Stimulated activated CD8-positive, alpha-beta memory T cell treated with anti-CD3 and anti-CD28 coated beads, Interleukin-12 subunit alpha, Interleukin-12 subunit beta, amount 100 ng/mL, for 24 hours (primary cell): ENCODE measurements at regions not wholly inside any gene's neighbourhood (a gene's known extent, or its start where the extent isn't known, plus 50 kb on each side); places are given as distances from the start of the nearest gene placed in this dataset.

Source experiments
- DNase-seq: peaks from one replicate; pipeline ENCODE4 v3.0.0-alpha.2; 2020; ENCODE audit errors: extremely low read depth

DNA sequence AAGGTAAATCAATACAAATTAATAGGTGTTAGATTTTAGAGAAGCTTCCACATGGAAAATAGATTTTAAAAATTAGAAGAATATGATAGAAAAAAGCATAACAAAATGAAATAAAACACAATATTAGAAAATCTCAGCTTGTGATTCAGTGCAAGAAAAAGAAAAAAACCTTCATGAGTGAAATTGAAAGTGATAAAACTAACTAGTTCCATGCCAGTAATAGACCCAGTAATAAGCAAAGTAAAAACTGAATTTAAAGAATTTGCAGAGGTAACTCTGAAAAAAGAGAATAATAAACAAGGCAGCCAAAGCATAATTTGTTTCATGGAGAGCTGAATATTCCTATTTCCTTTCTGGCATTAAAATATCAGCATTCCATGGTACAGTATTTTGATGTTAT lies 174.3 kb upstream of the TENM3 start:
- no peak for DNase-seq

DNA sequence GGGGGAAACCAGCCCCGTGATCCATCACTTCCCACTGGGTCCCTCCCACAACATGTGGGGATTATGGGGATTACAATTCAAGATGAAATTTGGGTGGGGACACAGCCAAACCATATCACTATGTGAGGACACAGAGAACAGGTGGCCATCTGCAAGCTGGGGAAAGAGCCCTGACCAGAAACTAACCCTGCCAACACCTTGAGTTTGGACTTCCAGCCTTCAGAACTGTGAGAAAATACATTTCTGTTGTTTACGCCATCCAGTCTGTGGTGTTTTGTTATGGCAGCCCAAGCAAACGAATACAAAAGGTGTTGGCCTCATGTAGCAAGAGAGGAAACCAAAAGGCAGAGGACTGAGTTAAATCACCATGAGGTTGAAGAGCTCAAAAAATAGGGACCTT lies 169.9 kb upstream of the TENM3 start:
- DNase-seq: no peak

DNA sequence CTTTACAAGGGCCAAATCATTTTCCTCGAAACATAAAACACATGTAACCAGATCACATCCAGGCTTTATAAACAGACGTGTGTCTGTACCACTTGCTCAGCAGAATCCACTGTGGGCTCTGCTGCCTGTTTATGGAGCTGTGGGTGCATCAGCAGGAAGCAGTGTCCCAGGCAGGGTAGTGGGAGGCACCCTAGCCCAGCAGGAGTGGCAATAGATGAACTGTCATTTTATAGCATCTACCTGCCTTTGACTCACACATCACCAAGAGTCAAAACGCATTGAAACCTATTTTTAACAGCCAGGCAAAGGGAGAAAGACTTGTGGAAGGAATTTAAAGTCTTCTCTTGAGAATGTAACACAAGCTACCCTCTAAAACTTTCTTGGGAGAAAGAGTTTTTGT lies 169.1 kb upstream of the TENM3 start:
- DNase-seq: no peak

DNA sequence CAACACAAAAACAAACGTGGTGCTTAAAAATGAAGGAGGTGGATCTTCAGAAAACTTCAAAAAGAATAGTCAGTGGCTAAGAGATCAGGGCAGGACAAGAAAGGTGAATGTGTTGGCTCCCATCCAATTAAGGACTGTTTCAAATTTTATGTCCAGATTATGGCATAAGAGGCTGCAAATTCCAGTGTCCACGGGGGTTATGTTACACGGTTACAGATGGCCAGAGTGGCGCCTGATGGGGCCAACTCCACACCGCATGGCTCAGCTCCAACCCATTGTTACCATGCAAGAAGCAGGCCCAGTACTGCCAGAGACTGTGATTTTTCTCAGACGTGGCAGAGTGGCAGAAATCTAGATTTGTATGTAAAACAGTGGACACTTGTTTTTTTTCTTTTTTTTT lies 168.4 kb upstream of the TENM3 start:
- no peak for DNase-seq

DNA sequence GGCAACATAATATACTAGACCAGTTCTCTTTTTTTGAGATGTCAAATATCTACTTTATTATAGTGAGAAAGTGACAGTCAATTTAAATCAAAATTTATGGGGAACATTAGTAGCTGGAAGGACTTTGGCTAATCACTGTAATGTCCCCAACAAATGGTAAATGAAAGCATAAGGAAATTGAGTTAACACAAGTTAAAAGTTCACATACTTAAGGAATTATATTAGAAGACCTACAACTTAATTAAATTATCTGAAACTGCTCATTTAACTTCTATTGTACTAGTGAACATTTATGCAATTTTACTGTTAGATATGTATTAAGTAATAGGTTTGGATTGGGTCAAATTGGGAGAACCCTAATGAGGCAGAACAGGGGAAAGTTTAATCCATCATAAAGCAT lies 160.3 kb upstream of the TENM3 start:
- DNase-seq: no peak

DNA sequence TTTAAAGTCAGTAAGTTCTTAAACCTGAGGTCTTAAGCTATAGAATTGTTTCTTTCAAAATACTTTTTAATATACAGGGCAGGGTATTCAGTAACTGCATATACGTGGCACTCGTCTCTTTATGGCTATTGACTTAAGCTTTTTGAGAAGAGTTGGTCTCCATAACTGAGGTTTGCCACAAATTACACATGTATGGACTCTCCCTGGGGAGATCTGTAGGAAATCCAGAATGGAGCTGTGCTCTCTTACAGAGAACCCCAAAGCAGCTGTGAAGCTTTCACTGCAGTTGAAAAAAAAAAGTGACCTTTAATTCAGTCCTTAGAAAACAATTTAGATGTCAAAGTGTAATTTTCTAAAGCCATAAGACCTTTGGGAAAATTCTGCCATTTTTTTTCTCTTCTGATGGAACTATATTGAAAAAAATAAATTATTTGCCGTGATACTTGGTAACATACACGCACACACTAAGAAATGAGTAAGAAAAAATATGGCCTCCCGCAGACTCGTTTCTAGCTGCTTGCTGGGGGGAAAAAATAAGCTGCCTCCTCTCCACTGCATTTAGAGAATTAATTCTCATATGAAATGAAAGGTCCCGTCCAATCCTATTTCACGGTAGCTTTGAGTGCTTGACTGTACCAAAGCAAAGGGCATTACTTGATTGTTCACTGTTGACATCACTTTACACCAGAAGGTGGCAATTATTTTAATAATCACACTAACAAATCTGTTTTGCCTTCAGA lies 159.4 kb upstream of the TENM3 start:
- DNase-seq: no peak

DNA sequence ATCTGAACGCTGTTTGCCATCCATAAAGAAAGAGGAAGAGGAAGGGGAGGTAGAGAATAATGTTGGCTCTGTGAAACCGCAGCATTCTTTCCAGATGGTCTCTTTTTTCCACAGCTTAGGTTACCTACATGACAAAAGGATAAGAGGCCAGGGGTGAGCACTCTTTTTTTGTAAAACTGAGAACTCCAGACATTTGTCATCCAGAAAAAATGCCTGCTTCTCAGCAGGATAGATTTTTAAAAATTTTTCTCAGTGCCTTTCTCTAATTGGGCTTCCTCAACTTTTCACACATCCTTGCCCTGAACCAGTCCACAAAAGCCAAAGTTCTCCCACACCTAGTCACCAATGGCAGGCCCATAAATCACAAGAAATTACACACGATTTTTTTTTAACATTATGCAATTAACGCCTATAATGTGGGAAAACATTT lies 158.1 kb upstream of the TENM3 start:
- no peak for DNase-seq

DNA sequence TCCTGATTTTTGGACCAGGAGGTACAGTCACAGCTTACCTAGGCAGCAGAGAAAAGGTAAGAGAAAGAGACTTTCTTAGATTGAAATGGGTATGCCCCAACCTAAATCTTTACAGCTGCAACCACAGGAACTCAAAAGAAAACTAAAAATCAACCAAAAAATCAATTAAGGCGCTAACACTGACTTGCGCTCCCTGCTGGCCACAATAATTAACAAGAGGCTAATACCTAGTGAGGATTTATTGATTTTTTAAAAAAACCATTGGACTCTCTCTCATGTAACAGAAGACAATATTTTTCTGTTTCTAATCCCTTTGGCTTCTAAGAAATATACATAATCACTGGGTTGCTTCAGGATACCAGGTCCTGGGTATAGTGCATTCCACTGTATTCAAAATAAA lies 153.9 kb upstream of the TENM3 start:
- no peak for DNase-seq

DNA sequence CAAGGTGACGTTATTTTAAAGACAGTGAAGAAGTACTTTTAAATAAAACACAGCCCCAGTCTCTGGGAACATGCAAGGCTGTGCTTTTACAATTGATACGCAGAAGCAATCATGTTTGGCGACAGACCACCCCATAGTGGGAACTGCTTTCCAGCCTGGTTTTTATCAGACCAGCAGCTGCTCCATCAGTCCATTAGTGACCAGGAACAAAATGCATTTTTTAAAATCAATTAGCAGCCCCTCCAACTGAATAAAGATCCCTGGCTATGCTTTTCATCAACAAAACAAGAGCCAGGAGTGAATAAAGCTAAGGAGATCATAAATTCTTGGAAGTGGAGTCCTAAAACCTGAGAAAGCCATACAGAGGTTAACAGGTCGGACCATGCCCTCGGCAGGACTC lies 153.0 kb upstream of the TENM3 start:
- no peak for DNase-seq

DNA sequence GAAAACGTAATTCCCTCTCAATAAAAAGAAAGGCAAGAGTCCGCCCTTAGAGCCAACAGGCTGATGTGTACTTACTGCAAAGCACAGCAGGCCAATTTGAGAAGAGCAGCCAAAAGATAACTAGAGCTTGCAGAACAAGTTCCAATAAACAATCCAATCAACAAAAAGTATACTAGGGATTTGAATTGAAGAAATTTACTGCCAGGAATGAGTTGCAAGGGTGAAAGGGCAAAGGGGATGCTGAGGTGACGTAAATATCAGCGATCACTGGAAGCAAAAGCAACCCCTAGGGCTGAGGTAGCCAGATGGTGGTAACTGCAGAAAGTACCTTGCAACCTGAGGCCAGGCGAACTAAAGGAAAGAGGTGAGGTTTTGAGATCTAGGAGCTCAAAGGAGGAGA lies 152.1 kb upstream of the TENM3 start:
- no peak for DNase-seq

DNA sequence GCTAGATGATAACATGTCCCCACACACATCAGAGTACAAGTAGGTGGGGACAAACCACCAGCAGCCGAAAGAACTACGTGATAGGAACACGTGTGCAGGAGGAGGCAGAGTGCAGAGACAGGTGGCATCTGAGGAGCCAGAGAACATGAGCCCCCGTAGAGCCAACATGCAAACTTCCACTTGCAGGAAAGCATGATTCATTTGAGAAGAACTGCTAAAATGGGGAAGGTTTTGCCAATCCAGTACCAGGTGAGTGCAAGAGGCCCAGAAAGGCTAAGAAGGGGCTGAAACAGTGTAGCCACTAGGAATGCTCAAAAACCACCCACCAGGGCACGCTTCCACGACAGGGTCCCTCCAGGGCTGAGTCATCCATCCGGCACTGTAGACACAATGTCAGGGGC lies 149.8 kb upstream of the TENM3 start:
- DNase-seq: no peak

DNA sequence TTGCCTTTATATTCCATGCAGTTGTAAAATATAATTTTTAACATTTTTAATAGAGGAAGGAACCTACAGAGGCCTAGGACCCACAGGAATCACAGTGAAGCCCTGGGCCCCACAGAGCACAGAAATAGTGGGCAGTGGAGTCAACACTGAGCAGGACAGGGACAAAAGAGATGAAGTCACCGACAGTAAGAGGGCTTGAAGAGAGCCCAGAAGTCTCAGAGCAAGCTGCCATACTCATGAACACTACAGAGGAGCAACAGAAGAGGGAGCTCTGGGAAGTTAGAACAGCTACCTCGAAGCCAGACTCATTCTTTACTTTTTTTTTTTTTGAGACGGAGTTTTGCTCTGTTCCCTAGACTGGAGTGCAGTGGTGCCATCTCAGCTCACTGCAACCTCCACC lies 149.3 kb upstream of the TENM3 start:
- no peak for DNase-seq

DNA sequence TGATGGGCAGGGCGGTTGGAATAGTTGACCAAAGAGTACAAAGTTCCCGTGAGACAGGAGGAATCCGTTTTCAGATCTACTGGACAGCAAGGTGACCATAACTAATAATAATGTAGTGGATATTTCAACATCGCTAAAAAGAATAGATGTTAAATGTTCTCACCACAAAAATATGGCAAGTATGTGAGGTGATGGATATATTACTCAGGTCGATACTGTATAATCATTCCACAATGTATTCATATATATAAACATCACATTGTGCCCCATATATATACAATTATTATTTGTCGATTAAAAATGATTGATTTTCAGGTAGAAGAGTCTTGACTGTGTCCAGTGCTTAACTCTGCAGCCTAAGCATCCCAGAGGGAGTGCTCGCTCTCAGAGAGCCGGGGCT lies 141.6 kb upstream of the TENM3 start:
- DNase-seq: no peak

DNA sequence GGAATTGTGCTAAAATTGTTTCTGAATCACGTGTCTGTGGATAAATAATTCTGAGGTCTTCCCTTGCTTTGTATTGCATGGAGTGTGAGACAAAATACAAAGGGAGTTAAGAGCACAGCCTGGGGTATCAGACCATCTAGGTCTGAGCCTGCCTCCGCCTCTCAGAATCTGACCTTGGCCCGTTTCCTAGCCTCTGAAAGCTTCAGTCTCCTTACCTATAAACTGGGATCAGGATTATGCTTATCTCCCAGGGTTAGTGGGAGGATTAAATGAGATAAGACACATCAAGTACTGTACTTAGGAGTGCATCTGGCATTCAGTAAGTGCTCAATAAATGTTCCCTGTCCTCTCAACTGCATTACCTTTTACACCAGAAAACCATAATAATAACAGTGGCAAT lies 140.6 kb upstream of the TENM3 start:
- no peak for DNase-seq

DNA sequence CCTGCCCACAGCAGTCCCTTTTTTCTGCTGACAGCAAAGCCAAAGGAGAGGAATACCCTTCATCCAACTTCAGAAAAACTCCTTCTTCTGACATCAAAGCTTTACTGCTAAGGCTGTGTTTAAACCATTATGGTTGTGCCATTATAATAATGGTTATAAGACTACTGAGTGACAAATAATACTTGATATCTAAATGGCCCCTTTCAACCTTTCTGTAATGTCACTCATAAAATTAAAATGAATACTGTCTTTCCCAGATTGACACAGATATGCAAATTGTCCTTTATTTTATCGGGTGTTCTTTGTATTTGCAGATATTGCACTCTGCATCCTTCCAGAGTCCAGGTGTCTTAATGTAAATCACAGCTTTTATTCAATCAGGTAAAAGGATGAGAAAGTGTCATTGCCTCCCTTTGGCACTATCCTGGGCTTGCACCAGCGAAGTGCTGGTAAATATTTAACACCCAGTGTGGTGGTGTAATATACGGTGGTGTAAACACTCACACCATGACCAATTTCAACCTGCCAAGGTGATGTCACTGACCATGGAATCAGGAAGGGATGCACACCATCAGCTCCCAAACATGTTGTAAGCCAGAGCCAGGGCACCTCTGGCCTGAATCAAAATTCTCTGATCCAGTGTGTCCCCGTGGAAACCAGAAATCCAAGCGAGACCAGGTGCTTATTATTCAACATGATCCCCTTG lies 139.4 kb upstream of the TENM3 start:
- no peak for DNase-seq

DNA sequence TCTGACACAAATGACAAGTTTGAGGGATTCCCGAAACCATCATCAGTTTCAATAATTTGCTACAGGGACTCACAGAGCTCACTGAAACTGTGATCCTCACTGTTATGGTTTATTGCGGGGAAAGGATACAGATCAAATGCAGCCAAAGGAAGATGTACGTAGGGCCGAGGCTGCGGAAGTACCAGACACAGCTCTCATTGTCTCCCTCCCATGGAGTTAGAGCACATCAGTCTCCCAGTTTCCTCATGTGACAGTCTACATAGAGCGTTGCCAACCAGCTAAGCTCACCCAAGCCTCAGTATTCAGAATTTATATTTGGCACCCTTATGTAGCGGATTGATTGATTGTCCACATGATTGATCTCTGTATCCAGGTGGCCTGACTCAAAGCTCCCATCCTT lies 137.8 kb upstream of the TENM3 start:
- no peak for DNase-seq

DNA sequence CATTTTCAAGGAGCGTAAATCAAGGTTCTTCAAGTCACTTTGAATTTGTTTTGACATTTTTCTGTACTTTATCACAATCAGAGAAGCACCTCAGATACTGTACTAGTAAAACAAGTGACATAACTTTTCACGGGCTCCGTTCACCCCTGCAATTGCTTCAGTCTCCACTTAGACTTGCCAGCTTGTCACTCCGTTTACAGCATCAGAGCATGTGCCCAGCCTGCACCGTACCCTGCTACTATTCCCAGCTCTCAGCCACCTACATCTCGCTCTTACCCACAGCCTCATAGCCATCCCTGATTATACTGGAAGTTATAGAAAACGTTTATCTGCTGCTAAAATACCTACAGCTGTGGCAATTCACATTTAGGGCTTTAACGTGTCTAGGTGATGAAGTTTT lies 135.3 kb upstream of the TENM3 start:
- DNase-seq: no peak

DNA sequence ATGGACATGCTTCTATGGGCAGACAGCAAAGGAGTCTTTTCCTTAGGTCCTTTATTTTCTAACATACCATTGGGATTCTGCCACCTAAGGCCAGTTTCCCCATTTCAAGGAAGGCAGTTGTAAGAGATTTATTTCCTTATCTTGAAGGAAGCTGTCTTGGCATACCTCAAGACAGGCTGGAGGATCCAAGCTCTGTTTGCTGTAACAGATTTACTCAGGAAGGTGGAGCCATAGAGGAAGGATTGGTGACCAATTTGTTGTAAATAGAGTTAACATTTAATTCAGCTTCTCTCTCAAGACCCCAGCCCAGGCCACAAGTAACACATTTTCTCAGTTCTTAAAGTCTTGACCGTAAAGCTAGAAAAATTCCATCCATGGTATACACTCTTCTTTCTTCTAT lies 131.6 kb upstream of the TENM3 start:
- no peak for DNase-seq

DNA sequence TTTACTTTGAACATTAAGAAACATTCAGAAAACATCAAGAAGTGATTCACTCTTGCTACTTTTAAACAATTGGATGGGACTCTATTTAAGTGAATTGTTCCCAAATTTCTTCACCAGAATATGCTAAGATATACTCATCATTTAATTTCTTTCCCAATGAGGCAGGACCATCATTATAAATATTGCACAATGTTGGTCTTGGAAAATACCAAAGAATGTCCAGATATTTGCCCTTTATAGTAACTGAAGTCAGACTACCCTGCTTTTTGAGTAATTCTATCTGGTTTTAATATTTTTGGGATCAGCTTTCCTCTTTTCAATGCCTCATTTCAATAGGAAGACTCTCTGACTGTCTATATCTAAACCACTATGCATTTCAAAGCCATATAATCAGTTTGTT lies 129.4 kb upstream of the TENM3 start:
- no peak for DNase-seq

DNA sequence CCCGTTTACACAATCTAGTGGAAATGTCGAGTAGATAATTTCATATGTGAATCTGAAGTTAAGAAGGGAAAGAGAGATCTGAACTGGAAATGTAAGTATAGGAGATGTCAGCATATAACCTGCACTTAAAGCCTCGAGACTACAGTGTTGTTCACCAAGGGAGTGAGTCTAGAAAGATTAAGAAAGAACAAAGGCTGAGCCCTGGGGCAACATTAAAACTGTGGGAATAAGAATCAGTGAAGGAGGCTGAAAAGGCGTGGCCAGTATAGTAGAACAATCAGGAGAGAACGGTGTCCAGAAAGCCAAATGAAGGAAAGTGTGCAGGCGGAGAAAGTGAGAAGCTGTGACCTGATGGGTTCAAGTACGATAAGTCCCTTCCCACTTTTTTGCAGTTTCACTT lies 118.8 kb upstream of the TENM3 start:
- DNase-seq: no peak

DNA sequence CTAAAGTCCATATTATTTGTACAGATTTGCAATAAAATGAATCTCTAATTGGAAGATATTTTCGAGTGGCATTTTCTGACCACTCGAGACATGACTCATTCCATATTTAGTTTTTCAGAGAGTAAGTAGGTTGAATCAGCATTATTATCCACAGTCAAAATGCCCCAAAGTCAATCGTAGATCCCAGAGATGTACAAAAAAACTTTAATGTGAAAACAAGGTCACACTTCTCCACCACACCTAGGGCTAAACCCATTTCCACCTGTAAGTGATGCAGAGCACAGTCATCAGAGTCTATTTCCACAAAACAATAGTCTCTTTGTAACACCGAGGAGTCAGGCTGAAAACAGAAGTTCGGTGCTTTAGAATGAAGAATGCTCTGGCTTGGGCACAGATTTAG lies 117.1 kb upstream of the TENM3 start:
- no peak for DNase-seq

DNA sequence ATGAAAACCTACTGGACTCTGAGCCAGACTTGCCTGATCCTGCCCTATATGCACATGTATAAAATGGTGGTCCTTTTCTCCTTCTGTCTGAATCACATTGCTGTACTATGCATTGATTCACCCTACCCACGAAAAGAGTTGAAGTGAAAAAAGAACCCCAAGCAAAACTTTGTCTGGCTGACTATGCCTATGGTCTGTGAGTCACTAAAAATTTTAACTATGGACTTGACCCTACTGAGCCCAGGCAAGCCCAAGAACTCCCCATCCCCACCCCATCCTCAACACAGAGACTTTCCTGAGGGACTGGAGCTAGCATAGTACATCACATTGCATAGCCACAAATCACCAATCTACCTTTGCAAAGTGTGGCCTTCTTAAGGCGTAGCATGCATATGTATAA lies 116.6 kb upstream of the TENM3 start:
- DNase-seq: no peak

DNA sequence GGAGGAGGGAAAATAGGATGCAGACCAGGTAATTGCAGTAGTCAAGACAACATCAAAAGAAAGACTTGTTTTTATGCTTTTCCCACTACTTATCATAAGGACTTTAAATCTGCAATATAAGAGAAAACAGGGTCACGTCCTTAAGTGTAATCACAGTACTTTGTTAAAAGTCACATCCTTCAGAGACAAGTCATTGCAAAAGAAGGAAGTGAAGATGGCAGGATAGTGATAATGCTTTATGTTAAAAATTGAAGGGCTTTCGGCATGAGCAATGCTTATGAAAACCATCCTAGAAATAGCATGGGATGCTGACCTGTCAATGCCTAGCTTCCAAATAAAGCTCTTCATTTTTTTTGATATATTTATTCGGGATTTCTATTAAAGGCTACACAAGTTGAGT lies 110.2 kb upstream of the TENM3 start:
- no peak for DNase-seq

DNA sequence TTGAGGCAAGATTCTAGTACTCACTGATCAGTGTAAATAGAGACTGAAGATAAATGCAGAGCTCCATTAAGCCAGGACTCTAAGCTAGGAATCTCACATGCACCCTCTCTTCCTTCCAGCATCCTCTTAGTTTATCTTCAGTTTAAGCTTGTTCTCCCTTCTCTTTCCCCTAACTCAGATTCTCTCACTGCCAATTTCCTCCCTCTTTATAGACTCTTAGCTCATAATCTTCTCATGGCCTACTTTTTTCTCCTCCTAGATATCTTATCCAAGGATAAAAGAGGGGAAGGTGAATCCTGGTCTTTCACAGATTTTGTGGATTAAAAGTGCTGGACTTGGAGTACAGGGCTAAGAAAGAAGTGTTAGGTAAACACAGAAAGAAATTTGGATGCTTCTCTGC lies 108.9 kb upstream of the TENM3 start:
- DNase-seq: no peak
